Vagina (tissue), 2 donors: ENCODE measurements at regions not wholly inside any gene's neighbourhood (a gene's known extent, or its start where the extent isn't known, plus 50 kb on each side); places are given as distances from the start of the nearest gene placed in this dataset.
"Not testable (repeated sequence)": the region's sequence is repeated elsewhere in the genome, so short reads cannot be mapped to it uniquely, and the experiment has no call there.

Source experiments
- DNase-seq, 2 donors: peaks; one replicate each; pipeline ENCODE4 v3.0.0-alpha.2; 2017; ENCODE audit errors: extremely low spot score in 2 of 2
- H3K27ac ChIP-seq: fragments of 200-600 bp; sonication (generic); one replicate; pipeline ENCODE4 v1.5.1; 2019
- H3K27me3 ChIP-seq: fragments of 200-600 bp; sonication (generic); one replicate; pipeline ENCODE4 v1.5.1; 2019
- H3K36me3 ChIP-seq, 2 donors: fragments of 200-600 bp; sonication (generic); one replicate each; pipeline ENCODE4 v1.5.1; 2017 to 2019
- H3K4me1 ChIP-seq: fragments of 200-600 bp; sonication (generic); one replicate; pipeline ENCODE4 v1.5.1; 2019
- H3K4me3 ChIP-seq, 2 donors: fragments of 200-600 bp; sonication (generic); 1 replicate in 1 of 2; 2 replicates in 1 of 2; pipeline ENCODE4 v1.5.1; 2016 to 2019
- H3K9me3 ChIP-seq: fragments of 200-600 bp; sonication (generic); one replicate; pipeline ENCODE4 v1.5.1; 2019
- CTCF ChIP-seq, 3 experiments: fragments of 450-650 bp in 2 of 3; fragments of 200-600 bp in 1 of 3; sonication (generic) in 1 of 3; IDR thresholded peaks; one replicate each; pipeline ENCODE4 v1.5.1; 2017 to 2019; ENCODE audit warnings: antibody characterized with exemption in 3 of 3, mild to moderate bottlenecking in 2 of 3, moderate library complexity in 2 of 3
- POLR2A ChIP-seq, 2 donors: fragments of 450-650 bp; IDR thresholded peaks; one replicate each; pipeline ENCODE4 v1.6.1; 2017; ENCODE audit warnings: antibody characterized with exemption in 2 of 2, mild to moderate bottlenecking in 2 of 2, moderate library complexity in 2 of 2
- POLR2AphosphoS5 ChIP-seq, 2 donors: sonication (generic); formaldehyde crosslinking; IDR thresholded peaks; one replicate each; pipeline ENCODE4 v1.9.0; 2017; ENCODE audit warnings: antibody characterized with exemption in 2 of 2, mild to moderate bottlenecking in 2 of 2, low read depth in 1 of 2; ENCODE audit not compliant: insufficient read depth in 1 of 2
- intact Hi-C: fragments of 100-400 bp; cut with DNase I; formaldehyde crosslinking; loops from one replicate; pipeline ENCODE4 v1.15.1; 2023

GRCh38 chr20:61100489-61100888 lies 151.6 kb upstream of the CDH4 start:
- no peaks in the 10 kb centered on the region for H3K36me3 ChIP-seq
- TF ChIP-seq POLR2A (IDR thresholded peaks at IDR 0.05) (no peak), POLR2AphosphoS5 (IDR thresholded peaks at IDR 0.05; ENCODE audit: insufficient read depth in 1 of 2, low read depth in 1 of 2) (no peak), CTCF (IDR thresholded peaks at IDR 0.05) (no peak)
- intact Hi-C loops, result no loop called here
- no peak overlapping the region for H3K27ac ChIP-seq
- H3K27me3 ChIP-seq, result no peaks in the 10 kb centered on the region
- no peaks in the 10 kb centered on the region for H3K4me1 ChIP-seq
- no peak for DNase-seq
- no peaks in the 10 kb centered on the region for H3K9me3 ChIP-seq
- H3K4me3 ChIP-seq, result no peak overlapping the region

- H3K36me3 ChIP-seq, H3K9me3 ChIP-seq, intact Hi-C loops, H3K27me3 ChIP-seq, H3K4me1 ChIP-seq, H3K4me3 ChIP-seq, DNase-seq, H3K27ac ChIP-seq: not testable (repeated sequence)
Measured at GRCh38 chr20:61101321-61101720, 150.7 kb upstream of the CDH4 start.

GRCh38 chr20:61104232-61104631 lies 147.8 kb upstream of the CDH4 start:
- H3K4me3 ChIP-seq, result no peak overlapping the region
- TF ChIP-seq POLR2A (IDR thresholded peaks at IDR 0.05) (no peak), POLR2AphosphoS5 (IDR thresholded peaks at IDR 0.05; ENCODE audit: insufficient read depth in 1 of 2, low read depth in 1 of 2) (no peak), CTCF (IDR thresholded peaks at IDR 0.05) (no peak)
- intact Hi-C loops, result no loop called here

GRCh38 chr20:61105395-61105794 lies 146.7 kb upstream of the CDH4 start:
- no peak overlapping the region for H3K27ac ChIP-seq

More at GRCh38 chr20:61104232-61104631, 147.8 kb upstream of the CDH4 start:
- Histone ChIP-seq H3K27me3 (no peaks in the 10 kb centered on the region), H3K36me3 (no peaks in the 10 kb centered on the region), H3K9me3 (no peaks in the 10 kb centered on the region), H3K4me1 (no peaks in the 10 kb centered on the region), H3K27ac (no peak overlapping the region)
- no peak for DNase-seq

GRCh38 chr20:61106438-61106837 lies 145.6 kb upstream of the CDH4 start:
- Histone ChIP-seq H3K4me1 (no peaks in the 10 kb centered on the region), H3K4me3 (no peak overlapping the region), H3K27ac (no peak overlapping the region), H3K9me3 (no peaks in the 10 kb centered on the region), H3K36me3 (no peaks in the 10 kb centered on the region), H3K27me3 (no peaks in the 10 kb centered on the region)
- TF ChIP-seq POLR2AphosphoS5 (IDR thresholded peaks at IDR 0.05; ENCODE audit: insufficient read depth in 1 of 2, low read depth in 1 of 2) (no peak), POLR2A (IDR thresholded peaks at IDR 0.05) (no peak), CTCF (IDR thresholded peaks at IDR 0.05) (no peak)
- intact Hi-C loops, result no loop called here
- no peak for DNase-seq

More at GRCh38 chr20:61105395-61105794, 146.7 kb upstream of the CDH4 start:
- Histone ChIP-seq H3K4me3 (no peak overlapping the region), H3K9me3 (no peaks in the 10 kb centered on the region), H3K36me3 (no peaks in the 10 kb centered on the region), H3K4me1 (no peaks in the 10 kb centered on the region), H3K27me3 (no peaks in the 10 kb centered on the region)
- TF ChIP-seq POLR2A (IDR thresholded peaks at IDR 0.05) (no peak), CTCF (IDR thresholded peaks at IDR 0.05) (no peak)
- intact Hi-C loops, result no loop called here
- no peak for DNase-seq
